NB4 (cell line): ENCODE measurements at regions not wholly inside any gene's neighbourhood (a gene's known extent, or its start where the extent isn't known, plus 50 kb on each side); places are given as distances from the start of the nearest gene placed in this dataset.

Experiments
- POLR2A ChIP-seq: IDR thresholded peaks from 2 replicates; pipeline ENCODE4 v1.6.1; 2011; ENCODE audit warnings: mild to moderate bottlenecking; ENCODE audit not compliant: insufficient read length; ENCODE audit errors: extremely low read depth
- TF ChIP-seq, protein P1 (sequence below): IDR thresholded peaks from one replicate; pipeline ENCODE4 v1.5.1; 2012; ENCODE audit warnings: low read depth, low read length

DNA sequence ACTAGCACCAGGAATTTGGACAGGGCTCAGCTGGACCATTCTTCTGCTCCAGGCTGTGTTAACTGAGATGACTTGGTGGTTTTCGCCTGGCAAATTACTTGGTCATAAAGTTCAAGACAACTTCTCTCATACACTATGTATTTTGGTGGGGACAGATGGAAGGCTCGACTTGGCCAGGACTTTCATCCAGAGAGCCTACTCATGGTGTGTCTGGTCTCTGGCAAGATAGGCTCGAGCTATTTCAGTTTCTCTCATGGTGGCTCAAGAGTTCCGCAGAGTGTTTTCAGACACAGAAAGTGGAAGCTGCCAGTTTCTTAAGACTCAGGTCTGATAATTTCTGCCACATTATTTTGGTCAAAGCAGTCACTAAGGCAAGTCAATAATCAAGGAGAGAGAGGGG lies 135.6 kb downstream of the IRX2 start:
- TF ChIP-seq, protein P1, sequence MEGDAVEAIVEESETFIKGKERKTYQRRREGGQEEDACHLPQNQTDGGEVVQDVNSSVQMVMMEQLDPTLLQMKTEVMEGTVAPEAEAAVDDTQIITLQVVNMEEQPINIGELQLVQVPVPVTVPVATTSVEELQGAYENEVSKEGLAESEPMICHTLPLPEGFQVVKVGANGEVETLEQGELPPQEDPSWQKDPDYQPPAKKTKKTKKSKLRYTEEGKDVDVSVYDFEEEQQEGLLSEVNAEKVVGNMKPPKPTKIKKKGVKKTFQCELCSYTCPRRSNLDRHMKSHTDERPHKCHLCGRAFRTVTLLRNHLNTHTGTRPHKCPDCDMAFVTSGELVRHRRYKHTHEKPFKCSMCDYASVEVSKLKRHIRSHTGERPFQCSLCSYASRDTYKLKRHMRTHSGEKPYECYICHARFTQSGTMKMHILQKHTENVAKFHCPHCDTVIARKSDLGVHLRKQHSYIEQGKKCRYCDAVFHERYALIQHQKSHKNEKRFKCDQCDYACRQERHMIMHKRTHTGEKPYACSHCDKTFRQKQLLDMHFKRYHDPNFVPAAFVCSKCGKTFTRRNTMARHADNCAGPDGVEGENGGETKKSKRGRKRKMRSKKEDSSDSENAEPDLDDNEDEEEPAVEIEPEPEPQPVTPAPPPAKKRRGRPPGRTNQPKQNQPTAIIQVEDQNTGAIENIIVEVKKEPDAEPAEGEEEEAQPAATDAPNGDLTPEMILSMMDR, result no peak
- TF ChIP-seq POLR2A, result no peak
